Body of pancreas (tissue), 4 donors: ENCODE measurements at regions not wholly inside any gene's neighbourhood (a gene's known extent, or its start where the extent isn't known, plus 50 kb on each side); places are given as distances from the start of the nearest gene placed in this dataset.

ENCODE experiments used
- ATAC-seq: fragments of 150-250 bp; one replicate; pipeline ENCODE4 v1.9.1; 2016
- DNase-seq, 4 donors: peaks; one replicate each; pipeline ENCODE4 v3.0.0-alpha.2; 2019
- H3K27ac ChIP-seq, 4 donors: fragments of 200-600 bp; sonication (generic); 1 replicate in 3 of 4; 2 replicates in 1 of 4; pipeline versions ENCODE4 v1.5.1 to v1.6.1; 2016 to 2019; ENCODE audit warnings: mild to moderate bottlenecking in 1 of 4, mixed read lengths in 1 of 4, moderate library complexity in 1 of 4
- H3K27me3 ChIP-seq, 2 donors: fragments of 200-600 bp; sonication (generic); one replicate each; pipeline ENCODE4 v1.6.0; 2016; ENCODE audit warnings: mild to moderate bottlenecking in 1 of 2
- H3K36me3 ChIP-seq, 2 donors: fragments of 200-600 bp; sonication (generic); replicated peaks in 1 of 2; 2 replicates each; pipeline ENCODE4 v1.5.1; 2016; ENCODE audit warnings: low read depth in 2 of 2; ENCODE audit not compliant: insufficient read depth in 1 of 2
- H3K4me1 ChIP-seq: fragments of 200-600 bp; sonication (generic); one replicate; pipeline ENCODE4 v1.6.0; 2016
- H3K4me3 ChIP-seq, 2 donors: fragments of 200-600 bp; sonication (generic); 1 replicate in 1 of 2; 2 replicates in 1 of 2; pipeline ENCODE4 v1.5.1; 2016 to 2019
- H3K9me3 ChIP-seq, 3 donors: fragments of 200-600 bp; sonication (generic); 1 replicate in 2 of 3; 2 replicates in 1 of 3; pipeline ENCODE4 v1.5.1; 2016
- CTCF ChIP-seq, 7 experiments: fragments of 450-650 bp in 4 of 7; fragments of 200-600 bp in 3 of 7; sonication (generic) in 3 of 7; IDR thresholded peaks; one replicate each; pipeline ENCODE4 v1.5.1; 2016 to 2019; ENCODE audit warnings: antibody characterized with exemption in 7 of 7
- POLR2A ChIP-seq, 3 donors: fragments of 450-650 bp; IDR thresholded peaks; one replicate each; pipeline ENCODE4 v1.6.1; 2016; ENCODE audit warnings: antibody characterized with exemption in 3 of 3, mild to moderate bottlenecking in 2 of 3
- WGBS, 2 donors: methylation state at CpG; one replicate each; pipeline ENCODE4 v1.1.5; 2017; 5-methylcytosine and 5-hydroxymethylcytosine counted together
- intact Hi-C: fragments of 100-400 bp; cut with DNase I; formaldehyde crosslinking; loops from one replicate; pipeline ENCODE4 v1.15.1; 2023

- Histone ChIP-seq H3K27me3 (peaks cover 0 to 12% of the 10 kb centered on the region in 2 donors), H3K36me3 (no peaks in the 10 kb centered on the region), H3K27ac (no peak overlapping the region), H3K4me1 (peaks cover 11% of the 10 kb centered on the region), H3K4me3 (no peak overlapping the region), H3K9me3 (no peaks in the 10 kb centered on the region)
- intact Hi-C loops, result loop anchor here (10.0 kb wide), 1 partner anchor 285 kb away; no protein-coding TSS in a partner anchor
- no peak for TF ChIP-seq CTCF (IDR thresholded peaks at IDR 0.05)
- TF ChIP-seq POLR2A (IDR thresholded peaks at IDR 0.05), result no peak
- ATAC-seq, result no peak
- WGBS, 2 donors, result 48 to 49% methylated on average over 5 of the region's 5 CpGs
- DNase-seq, result no peak
Observed at GRCh38 chr12:111029732-111030131, 109.4 kb upstream of the MYL2 start.

GRCh38 chr12:111029305-111029704 lies 108.9 kb upstream of the MYL2 start:
- no peak for ATAC-seq
- Histone ChIP-seq H3K9me3 (no peaks in the 10 kb centered on the region), H3K27me3 (peaks cover 0 to 12% of the 10 kb centered on the region in 2 donors), H3K4me3 (no peak overlapping the region), H3K27ac (no peak overlapping the region), H3K4me1 (peaks cover 9% of the 10 kb centered on the region), H3K36me3 (no peaks in the 10 kb centered on the region)
- intact Hi-C loops, result loop anchor here (10.0 kb wide), 1 partner anchor 285 kb away; no protein-coding TSS in a partner anchor
- TF ChIP-seq POLR2A (IDR thresholded peaks at IDR 0.05), result no peak
- DNase-seq, result no peak
- WGBS, 2 donors, result 94 to 96% methylated on average over 4 of the region's 4 CpGs

- intact Hi-C loops, result loop anchor here (10.0 kb wide), 1 partner anchor 286 kb away; no protein-coding TSS in a partner anchor
- Histone ChIP-seq H3K9me3 (no peaks in the 10 kb centered on the region), H3K4me1 (peaks cover 7% of the 10 kb centered on the region), H3K27ac (no peak overlapping the region), H3K27me3 (peaks cover 0 to 12% of the 10 kb centered on the region in 2 donors), H3K4me3 (no peak overlapping the region), H3K36me3 (no peaks in the 10 kb centered on the region)
- TF ChIP-seq CTCF (IDR thresholded peaks at IDR 0.05) (no peak), POLR2A (IDR thresholded peaks at IDR 0.05) (no peak)
- ATAC-seq (no peak), DNase-seq (no peak)
- WGBS, 2 donors, result 73 to 88% methylated on average over 2 of the region's 2 CpGs
Observed at GRCh38 chr12:111028830-111029229, 108.5 kb upstream of the MYL2 start.

GRCh38 chr12:111027431-111027830 lies 107.1 kb upstream of the MYL2 start:
- H3K36me3 ChIP-seq, result no peaks in the 10 kb centered on the region
- no peak for TF ChIP-seq CTCF (IDR thresholded peaks at IDR 0.05)
- no peak for TF ChIP-seq POLR2A (IDR thresholded peaks at IDR 0.05)
- WGBS, 2 donors, result 61 to 66% methylated on average over 3 of the region's 3 CpGs
- intact Hi-C loops, result loop anchor here (10.0 kb wide), 1 partner anchor 287 kb away; no protein-coding TSS in a partner anchor
- no peak overlapping the region for H3K4me3 ChIP-seq
- no peak overlapping the region for H3K27ac ChIP-seq
- DNase-seq, result no peak
- H3K4me1 ChIP-seq, result no peaks in the 10 kb centered on the region
- H3K9me3 ChIP-seq, result no peaks in the 10 kb centered on the region
- ATAC-seq, result no peak
- H3K27me3 ChIP-seq, result peaks cover 0 to 7% of the 10 kb centered on the region in 2 donors

- no peaks in the 10 kb centered on the region for H3K4me1 ChIP-seq
- intact Hi-C loops, result loop anchor here (10.0 kb wide), 1 partner anchor 289 kb away; no protein-coding TSS in a partner anchor
- H3K9me3 ChIP-seq, result no peaks in the 10 kb centered on the region
- H3K36me3 ChIP-seq, result no peaks in the 10 kb centered on the region
- no peak for DNase-seq
- no peak overlapping the region for H3K27ac ChIP-seq
- H3K27me3 ChIP-seq, result peaks cover 0 to 7% of the 10 kb centered on the region in 2 donors
- WGBS, 2 donors, result 43 to 49% methylated on average over 8 of the region's 8 CpGs
- H3K4me3 ChIP-seq, result no peak overlapping the region
- TF ChIP-seq CTCF (IDR thresholded peaks at IDR 0.05) (no peak), POLR2A (IDR thresholded peaks at IDR 0.05) (no peak)
- ATAC-seq, result no peak
Observed at GRCh38 chr12:111025792-111026430, 105.5 kb upstream of the MYL2 start.
